Stimulated activated CD4-positive, alpha-beta T cell treated with anti-CD3 and anti-CD28 coated beads, TNF-alpha, amount 100 ng/mL, for 24 hours (primary cell): ENCODE measurements at regions not wholly inside any gene's neighbourhood (a gene's known extent, or its start where the extent isn't known, plus 50 kb on each side); places are given as distances from the start of the nearest gene placed in this dataset.

Source experiments
- DNase-seq, 3 experiments: peaks; one replicate each; pipeline ENCODE4 v3.0.0-alpha.2; 2020; ENCODE audit warnings: low read depth in 3 of 3

GRCh38 chr4:104896660-104897645 lies 249.7 kb upstream of the TET2 start:
- no peak for DNase-seq

GRCh38 chr4:104899863-104900262 lies 246.8 kb upstream of the TET2 start:
- DNase-seq, result no peak

GRCh38 chr4:104901438-104901837 lies 245.2 kb upstream of the TET2 start:
- DNase-seq, result no peak

- no peak for DNase-seq
Measured at GRCh38 chr4:104901961-104902605, 244.6 kb upstream of the TET2 start.

- DNase-seq, result no peak
Measured at GRCh38 chr4:104905065-104905464, 241.6 kb upstream of the TET2 start.

- no peak for DNase-seq
Measured at GRCh38 chr4:104905546-104905945, 241.1 kb upstream of the TET2 start.

GRCh38 chr4:104906276-104906675 lies 240.4 kb upstream of the TET2 start:
- DNase-seq, result no peak

- no peak for DNase-seq
Measured at GRCh38 chr4:104907074-104907649, 239.5 kb upstream of the TET2 start.

- no peak for DNase-seq
Measured at GRCh38 chr4:104907991-104908390, 238.7 kb upstream of the TET2 start.

GRCh38 chr4:104909376-104909775 lies 237.3 kb upstream of the TET2 start:
- DNase-seq, result no peak

- DNase-seq, result no peak
Measured at GRCh38 chr4:104912518-104912917, 234.2 kb upstream of the TET2 start.

- no peak for DNase-seq
Measured at GRCh38 chr4:104915373-104915772, 231.3 kb upstream of the TET2 start.

- no peak for DNase-seq
Measured at GRCh38 chr4:104915864-104916263, 230.8 kb upstream of the TET2 start.

- DNase-seq, result no peak
Measured at GRCh38 chr4:104919406-104919805, 227.3 kb upstream of the TET2 start.

GRCh38 chr4:104930298-104930697 lies 216.4 kb upstream of the TET2 start:
- no peak for DNase-seq

GRCh38 chr4:104930745-104931736 lies 215.6 kb upstream of the TET2 start:
- DNase-seq, result peak; percentile 6 to 32 (median 7)

- no peak for DNase-seq
Measured at GRCh38 chr4:104938624-104939023, 208.1 kb upstream of the TET2 start.

- DNase-seq, result no peak
Measured at GRCh38 chr4:104940927-104941326, 205.7 kb upstream of the TET2 start.

GRCh38 chr4:104941661-104942062 lies 205.0 kb upstream of the TET2 start:
- no peak for DNase-seq

- no peak for DNase-seq
Measured at GRCh38 chr4:104942990-104943743, 203.5 kb upstream of the TET2 start.

GRCh38 chr4:104944596-104944995 lies 202.1 kb upstream of the TET2 start:
- no peak for DNase-seq
